ENCODE measurements at regions not wholly inside any gene's neighbourhood (a gene's known extent, or its start where the extent isn't known, plus 50 kb on each side); places are given as distances from the start of the nearest gene placed in this dataset.
"Not testable (repeated sequence)": the region's sequence is repeated elsewhere in the genome, so short reads cannot be mapped to it uniquely, and the experiment has no call there.

DNA sequence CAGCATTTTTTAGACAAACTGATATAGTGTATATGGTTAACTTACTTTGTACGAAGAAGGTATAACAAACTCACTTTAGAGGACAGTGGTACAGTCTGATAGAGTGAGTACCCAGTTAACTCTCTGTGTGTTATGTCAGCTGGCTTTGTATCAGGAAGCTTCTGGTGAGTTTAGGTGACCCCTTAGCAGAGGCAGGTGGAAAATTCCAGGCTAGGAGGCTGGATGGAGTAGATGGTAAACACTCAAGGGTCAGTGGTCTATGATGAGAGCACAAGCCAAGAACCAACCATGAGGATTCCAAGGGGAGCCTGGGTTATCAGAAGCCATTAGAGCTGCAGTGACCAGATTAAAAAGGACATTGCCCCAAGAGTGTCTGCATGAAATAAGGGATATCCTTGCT lies 227.3 kb upstream of the CENPE start:
- FAIRE-seq, result no peak

GRCh38 chr4:103424853-103425252 lies 226.7 kb upstream of the CENPE start:
- H3K27me3 ChIP-seq (ENCODE audit: control insufficient read depth, insufficient read depth, low read length), result no peaks in the 10 kb centered on the region
- no peak for FAIRE-seq
- H3K4me3 ChIP-seq (ENCODE audit: low read depth, low read length), result peak overlapping the region; percentile 14
- H3K36me3 ChIP-seq (ENCODE audit: control insufficient read depth, insufficient read depth, low read length), result no peaks in the 10 kb centered on the region
- DNase-seq (ENCODE audit: low read depth), result peak; percentile 95
- no peak for TF ChIP-seq CTCF (IDR thresholded peaks at IDR 0.05; ENCODE audit: insufficient read depth, low read length, severe bottlenecking)

More for the DNA sequence above, 227.3 kb upstream of the CENPE start:
- H3K27me3 ChIP-seq (ENCODE audit: control insufficient read depth, insufficient read depth, low read length), result no peaks in the 10 kb centered on the region
- DNase-seq (ENCODE audit: low read depth), result no peak
- no peak overlapping the region for H3K4me3 ChIP-seq (ENCODE audit: low read depth, low read length)
- TF ChIP-seq CTCF (IDR thresholded peaks at IDR 0.05; ENCODE audit: insufficient read depth, low read length, severe bottlenecking), result no peak
- no peaks in the 10 kb centered on the region for H3K36me3 ChIP-seq (ENCODE audit: control insufficient read depth, insufficient read depth, low read length)

- DNase-seq (ENCODE audit: low read depth) (no peak), FAIRE-seq (no peak)
- H3K27me3 ChIP-seq (ENCODE audit: control insufficient read depth, insufficient read depth, low read length), result no peaks in the 10 kb centered on the region
- no peaks in the 10 kb centered on the region for H3K36me3 ChIP-seq (ENCODE audit: control insufficient read depth, insufficient read depth, low read length)
- no peak overlapping the region for H3K4me3 ChIP-seq (ENCODE audit: low read depth, low read length)
- TF ChIP-seq CTCF (IDR thresholded peaks at IDR 0.05; ENCODE audit: insufficient read depth, low read length, severe bottlenecking), result no peak
Measured at GRCh38 chr4:103423261-103423660, 225.1 kb upstream of the CENPE start.

DNA sequence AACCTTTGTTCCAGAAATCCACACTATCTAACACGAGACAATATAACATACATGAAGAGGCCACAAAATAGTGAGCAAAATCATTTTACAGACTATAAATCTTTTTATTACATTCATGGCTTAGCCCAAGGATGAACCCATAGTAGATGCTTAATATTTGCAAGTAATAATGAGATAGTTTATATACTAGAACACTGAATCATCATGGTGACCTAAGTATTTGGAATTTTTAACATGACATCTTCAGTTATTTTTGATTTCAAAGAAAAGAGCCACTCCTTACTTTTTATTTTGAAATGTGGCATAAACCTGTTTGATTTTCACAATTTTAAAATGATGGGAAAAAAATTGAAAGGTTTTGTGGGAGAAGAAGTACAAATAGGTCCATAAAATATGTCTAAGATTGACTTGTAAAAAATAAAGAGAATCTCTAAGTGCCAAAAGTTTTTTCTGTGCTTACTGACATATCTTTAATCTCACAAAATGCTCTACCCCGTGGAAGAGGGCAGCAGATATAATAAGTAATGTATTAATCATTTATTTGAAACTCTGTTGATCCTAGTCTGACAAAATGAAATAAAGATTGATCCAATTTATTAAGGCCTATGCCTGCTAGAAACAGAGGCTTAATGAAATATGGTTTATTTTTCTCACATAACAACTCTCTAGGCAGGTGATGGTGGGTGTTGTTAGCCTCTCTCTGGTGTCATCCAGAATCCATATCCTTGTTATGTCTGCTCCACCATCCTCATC lies 224.5 kb upstream of the CENPE start:
- no peak overlapping the region for H3K4me3 ChIP-seq (ENCODE audit: low read depth, low read length)
- H3K27me3 ChIP-seq (ENCODE audit: control insufficient read depth, insufficient read depth, low read length), result no peaks in the 10 kb centered on the region
- FAIRE-seq, result no peak
- no peaks in the 10 kb centered on the region for H3K36me3 ChIP-seq (ENCODE audit: control insufficient read depth, insufficient read depth, low read length)
- TF ChIP-seq CTCF (IDR thresholded peaks at IDR 0.05; ENCODE audit: insufficient read depth, low read length, severe bottlenecking), result no peak
- DNase-seq (ENCODE audit: low read depth), result peak; percentile 53

GRCh38 chr4:103415801-103416200 lies 217.7 kb upstream of the CENPE start:
- DNase-seq (ENCODE audit: low read depth), result no peak
- TF ChIP-seq CTCF (IDR thresholded peaks at IDR 0.05; ENCODE audit: insufficient read depth, low read length, severe bottlenecking), result no peak
- Histone ChIP-seq H3K36me3 (ENCODE audit: control insufficient read depth, insufficient read depth, low read length) (no peaks in the 10 kb centered on the region), H3K4me3 (ENCODE audit: low read depth, low read length) (no peak overlapping the region), H3K27me3 (ENCODE audit: control insufficient read depth, insufficient read depth, low read length) (no peaks in the 10 kb centered on the region)
- no peak for FAIRE-seq

- H3K4me3 ChIP-seq (ENCODE audit: low read depth, low read length); H3K36me3 ChIP-seq (ENCODE audit: control insufficient read depth, insufficient read depth, low read length); FAIRE-seq; H3K27me3 ChIP-seq (ENCODE audit: control insufficient read depth, insufficient read depth, low read length): not testable (repeated sequence)
- peak; percentile 75 for DNase-seq (ENCODE audit: low read depth)
Measured at GRCh38 chr4:103412646-103413045, 214.5 kb upstream of the CENPE start.
